HepG2 (cell line): ENCODE measurements at regions not wholly inside any gene's neighbourhood (a gene's known extent, or its start where the extent isn't known, plus 50 kb on each side); places are given as distances from the start of the nearest gene placed in this dataset.

Experiments used
- ARID2 ChIP-seq: sonication (generic); formaldehyde crosslinking; IDR thresholded peaks from 2 replicates; pipeline ENCODE4 v1.8.1; 2022; ENCODE audit warnings: mild to moderate bottlenecking, missing genetic modification reagents, borderline replicate concordance
- GTF2F1 ChIP-seq: fragments of 150-350 bp; IDR thresholded peaks from 2 replicates; pipeline ENCODE4 v1.6.1; 2014; ENCODE audit warnings: low read length
- ZNF274 ChIP-seq: sonication (generic); formaldehyde crosslinking; IDR thresholded peaks from 2 replicates; pipeline ENCODE4 v1.5.1; 2020; ENCODE audit warnings: mild to moderate bottlenecking, missing genetic modification reagents
- TF ChIP-seq, protein P1 (sequence below): sonication (generic); formaldehyde crosslinking; IDR thresholded peaks from 2 replicates; pipeline ENCODE4 v1.4.0; 2020; ENCODE audit warnings: missing genetic modification reagents, borderline replicate concordance
- TF ChIP-seq, protein P2 (sequence below): sonication (generic); formaldehyde crosslinking; IDR thresholded peaks from 2 replicates; pipeline ENCODE4 v1.4.0; 2020; ENCODE audit warnings: missing genetic modification reagents; ENCODE audit errors: not compliant biosample characterization

DNA sequence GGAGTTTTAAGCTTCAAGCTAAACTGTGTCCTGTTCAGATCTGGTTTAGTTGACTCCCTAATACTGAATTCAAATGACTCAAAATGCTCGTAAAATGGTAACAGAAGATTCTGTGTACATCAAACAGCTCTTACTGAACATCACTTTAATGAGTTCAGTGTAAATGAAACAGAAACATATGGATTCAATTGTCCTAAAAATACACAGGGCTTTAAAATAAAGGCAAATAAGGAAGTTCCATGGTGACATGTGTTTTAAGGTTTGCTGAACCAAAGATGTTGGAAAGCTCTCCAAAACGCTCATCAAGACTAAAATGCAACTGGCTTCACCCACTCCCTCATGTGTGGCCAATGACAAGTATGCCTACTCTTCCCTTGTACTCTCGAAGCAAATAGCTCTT, 340.0 kb upstream of the PIK3R1 start:
- TF ChIP-seq ZNF274 (CRISPR knock-in tag) (no peak), ARID2 (CRISPR knock-in tag) (no peak), GTF2F1 (no peak)
- TF ChIP-seq, protein P1, sequence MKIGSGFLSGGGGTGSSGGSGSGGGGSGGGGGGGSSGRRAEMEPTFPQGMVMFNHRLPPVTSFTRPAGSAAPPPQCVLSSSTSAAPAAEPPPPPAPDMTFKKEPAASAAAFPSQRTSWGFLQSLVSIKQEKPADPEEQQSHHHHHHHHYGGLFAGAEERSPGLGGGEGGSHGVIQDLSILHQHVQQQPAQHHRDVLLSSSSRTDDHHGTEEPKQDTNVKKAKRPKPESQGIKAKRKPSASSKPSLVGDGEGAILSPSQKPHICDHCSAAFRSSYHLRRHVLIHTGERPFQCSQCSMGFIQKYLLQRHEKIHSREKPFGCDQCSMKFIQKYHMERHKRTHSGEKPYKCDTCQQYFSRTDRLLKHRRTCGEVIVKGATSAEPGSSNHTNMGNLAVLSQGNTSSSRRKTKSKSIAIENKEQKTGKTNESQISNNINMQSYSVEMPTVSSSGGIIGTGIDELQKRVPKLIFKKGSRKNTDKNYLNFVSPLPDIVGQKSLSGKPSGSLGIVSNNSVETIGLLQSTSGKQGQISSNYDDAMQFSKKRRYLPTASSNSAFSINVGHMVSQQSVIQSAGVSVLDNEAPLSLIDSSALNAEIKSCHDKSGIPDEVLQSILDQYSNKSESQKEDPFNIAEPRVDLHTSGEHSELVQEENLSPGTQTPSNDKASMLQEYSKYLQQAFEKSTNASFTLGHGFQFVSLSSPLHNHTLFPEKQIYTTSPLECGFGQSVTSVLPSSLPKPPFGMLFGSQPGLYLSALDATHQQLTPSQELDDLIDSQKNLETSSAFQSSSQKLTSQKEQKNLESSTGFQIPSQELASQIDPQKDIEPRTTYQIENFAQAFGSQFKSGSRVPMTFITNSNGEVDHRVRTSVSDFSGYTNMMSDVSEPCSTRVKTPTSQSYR (CRISPR knock-in tag) = no peak
- TF ChIP-seq, protein P2, sequence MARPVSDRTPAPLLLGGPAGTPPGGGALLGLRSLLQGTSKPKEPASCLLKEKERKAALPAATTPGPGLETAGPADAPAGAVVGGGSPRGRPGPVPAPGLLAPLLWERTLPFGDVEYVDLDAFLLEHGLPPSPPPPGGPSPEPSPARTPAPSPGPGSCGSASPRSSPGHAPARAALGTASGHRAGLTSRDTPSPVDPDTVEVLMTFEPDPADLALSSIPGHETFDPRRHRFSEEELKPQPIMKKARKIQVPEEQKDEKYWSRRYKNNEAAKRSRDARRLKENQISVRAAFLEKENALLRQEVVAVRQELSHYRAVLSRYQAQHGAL (CRISPR knock-in tag) = no peak
